Stimulated activated CD8-positive, alpha-beta memory T cell treated with anti-CD3 and anti-CD28 coated beads, Interleukin-7, amount 100 ng/mL, for 4 hours (primary cell): ENCODE measurements at regions not wholly inside any gene's neighbourhood (a gene's known extent, or its start where the extent isn't known, plus 50 kb on each side); places are given as distances from the start of the nearest gene placed in this dataset.

ENCODE experiments used
- DNase-seq, 2 donors: peaks; one replicate each; pipeline ENCODE4 v3.0.0-alpha.2; 2020; ENCODE audit warnings: low read depth in 2 of 2

DNA sequence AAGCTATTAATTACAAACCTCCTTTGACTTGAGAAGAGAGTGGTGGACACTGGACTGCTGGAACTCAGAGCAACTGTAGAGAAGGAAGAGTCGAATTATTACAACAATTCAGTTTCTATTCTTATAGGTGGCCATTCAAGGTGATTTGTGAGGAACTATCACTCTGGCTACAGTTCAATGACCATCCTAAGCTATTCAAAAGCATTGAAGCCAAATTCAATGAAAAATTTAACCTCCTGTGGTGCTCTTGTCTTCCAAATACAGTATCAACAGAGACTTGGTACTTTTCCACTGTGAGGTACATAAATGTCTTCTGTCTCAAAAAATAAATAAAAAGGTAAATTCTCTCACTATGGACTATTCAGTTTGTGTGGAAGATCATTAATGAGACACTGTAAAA lies 513.3 kb upstream of the SEMA6D start:
- no peak for DNase-seq

DNA sequence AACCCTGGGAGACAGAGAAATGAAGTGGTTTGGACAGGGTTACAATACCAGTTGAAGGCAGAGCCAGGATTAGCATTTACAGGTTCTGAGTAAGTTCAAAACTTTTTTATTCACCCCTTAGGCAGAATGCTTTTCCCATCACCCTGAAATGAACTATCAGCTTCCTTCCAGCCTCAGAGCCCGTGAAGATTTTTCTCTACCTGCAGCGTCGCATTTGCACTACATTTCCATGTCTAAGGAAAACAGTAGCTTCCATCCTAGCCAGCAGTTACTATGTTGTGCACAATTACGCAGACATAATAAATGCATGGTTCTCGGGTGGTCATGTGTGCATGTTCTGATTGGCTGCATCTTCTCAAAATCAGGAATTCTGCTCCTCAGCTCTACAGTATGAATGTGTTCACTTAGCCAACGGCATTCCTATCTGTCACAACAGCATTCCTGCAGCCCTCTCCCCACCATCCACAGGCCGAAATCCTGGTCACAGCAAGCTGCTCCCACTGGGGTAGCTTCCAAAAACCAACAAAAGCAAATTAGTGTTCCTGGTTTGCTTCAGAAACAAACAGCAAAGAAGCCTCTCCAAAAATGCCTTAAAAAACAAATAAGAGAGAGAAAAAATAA lies 510.8 kb upstream of the SEMA6D start:
- DNase-seq: no peak

DNA sequence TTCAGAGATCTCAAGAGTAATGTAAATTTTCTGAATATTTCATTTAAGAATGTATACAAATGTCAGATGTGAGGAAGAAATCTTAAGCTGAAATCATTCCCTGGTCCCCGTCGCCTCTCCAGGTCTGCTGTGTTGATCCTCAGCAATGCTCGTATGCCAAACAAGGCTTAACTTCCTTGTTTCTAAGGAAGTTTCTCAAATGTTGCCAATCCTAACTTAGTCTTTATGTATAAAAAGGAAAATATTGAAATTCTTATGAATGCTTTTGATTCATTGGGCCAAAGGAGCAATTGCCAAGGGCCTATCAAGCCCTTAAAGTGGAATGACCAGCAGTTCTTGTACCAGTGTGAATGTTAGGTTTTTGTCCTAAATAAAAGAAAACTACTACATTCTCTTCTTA lies 507.7 kb upstream of the SEMA6D start:
- DNase-seq: no peak

DNA sequence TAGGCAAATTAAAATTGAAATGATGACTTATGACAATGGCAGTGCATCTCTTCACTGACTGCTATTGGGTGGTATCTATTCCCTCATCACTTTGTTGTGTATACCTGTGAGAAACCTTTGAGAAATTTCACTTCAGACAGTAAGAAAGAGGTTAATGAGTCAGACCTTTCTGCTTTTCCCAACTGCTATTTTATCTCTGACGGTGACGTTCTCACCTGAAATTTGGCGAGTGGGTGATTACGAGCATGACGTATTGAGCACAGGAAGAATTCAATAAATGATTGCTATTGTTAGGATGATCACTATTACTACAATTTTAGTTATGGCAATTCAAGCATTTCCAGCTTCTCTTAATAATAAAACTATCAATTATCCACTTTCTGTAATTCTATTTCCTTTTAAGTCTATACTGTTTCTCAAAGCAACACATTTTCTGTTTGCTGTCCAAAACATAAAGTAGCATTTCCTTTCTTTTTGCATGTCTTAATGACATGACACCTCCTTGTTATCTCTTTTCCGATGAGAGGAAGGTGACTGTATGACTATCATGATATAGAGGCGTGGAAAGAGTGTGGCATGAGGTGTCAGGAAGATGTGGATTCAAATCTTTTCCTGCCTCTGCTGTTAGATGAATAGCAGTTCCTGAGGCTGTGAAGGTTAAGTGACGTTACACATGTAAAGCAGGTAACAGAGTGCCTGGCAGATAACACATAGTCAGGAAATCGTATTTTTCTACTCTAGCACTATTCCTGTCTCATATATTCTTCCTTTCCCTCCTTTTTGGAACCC lies 504.9 kb upstream of the SEMA6D start:
- DNase-seq: no peak

DNA sequence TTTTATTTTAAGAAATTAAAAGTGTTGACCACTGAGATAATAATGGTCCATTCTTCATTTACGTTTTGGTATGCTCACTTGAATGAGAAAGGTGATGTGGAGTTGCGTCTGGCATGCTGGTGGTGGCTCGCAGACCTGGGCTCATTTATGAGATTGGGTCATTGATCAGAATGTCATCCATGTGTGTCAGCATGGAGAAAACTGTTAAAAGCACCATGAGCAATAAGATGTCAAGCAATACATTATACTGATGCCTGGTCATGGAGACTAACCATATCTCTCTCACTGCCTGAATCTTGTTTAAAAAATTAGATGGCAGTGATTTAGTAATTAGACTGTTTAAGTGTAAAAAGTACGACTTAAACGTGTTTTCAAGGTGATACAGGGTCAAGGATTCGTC lies 503.4 kb upstream of the SEMA6D start:
- DNase-seq: no peak

DNA sequence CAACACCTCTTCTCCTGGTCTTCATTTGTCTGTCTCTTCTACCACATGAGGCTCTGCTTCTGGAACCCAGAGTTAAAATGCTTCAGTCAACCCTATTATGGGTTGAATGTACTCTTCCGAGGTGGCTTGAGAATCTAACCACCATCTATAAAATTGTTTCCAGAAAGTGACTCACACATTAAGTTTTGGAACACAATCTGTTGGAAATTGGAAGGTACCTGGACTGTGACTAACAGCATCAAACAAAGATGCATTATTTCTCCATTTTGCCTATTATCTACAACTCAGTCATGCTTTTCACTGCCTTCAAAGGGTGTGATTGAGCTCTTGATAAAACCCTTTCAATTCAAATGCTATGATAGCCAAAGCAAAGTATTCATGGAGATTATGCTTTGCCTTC lies 499.0 kb upstream of the SEMA6D start:
- DNase-seq: no peak

DNA sequence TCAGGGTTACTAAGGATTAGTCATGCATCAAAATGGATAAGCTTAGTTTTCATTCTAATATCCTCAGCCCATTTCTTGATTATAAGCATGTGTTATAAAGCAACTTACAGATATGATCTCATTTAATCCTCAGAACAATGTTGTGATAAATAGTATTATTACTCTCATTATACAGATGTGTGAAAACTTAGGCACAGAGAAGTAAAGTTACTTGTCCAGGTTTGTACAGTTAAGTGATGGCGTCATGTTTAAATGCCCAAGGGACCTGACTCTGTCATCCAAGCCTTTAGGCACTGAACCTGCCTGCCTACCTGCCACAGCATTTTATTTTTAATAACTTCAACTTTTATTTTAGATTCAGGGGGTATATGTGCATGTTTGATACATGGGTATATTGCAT lies 472.9 kb upstream of the SEMA6D start:
- DNase-seq: no peak

DNA sequence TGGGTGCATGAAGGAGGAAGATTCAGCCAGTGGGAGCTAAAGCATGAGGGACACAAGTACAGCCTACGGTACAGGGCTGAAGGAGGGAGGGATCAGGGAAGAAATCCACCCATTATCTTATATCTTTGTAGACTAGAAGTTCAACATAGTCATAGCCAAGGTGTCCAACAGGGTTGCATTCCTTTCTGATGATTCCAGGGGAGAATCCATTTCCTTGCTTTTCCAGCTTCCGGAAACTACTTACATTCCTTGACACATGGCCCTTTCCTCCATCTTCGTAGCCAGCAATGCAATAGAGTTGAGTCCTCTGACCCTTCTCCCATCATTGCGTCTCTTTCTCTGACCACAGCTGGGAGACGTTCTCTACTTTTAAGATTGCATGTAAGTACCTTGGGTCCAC lies 471.0 kb upstream of the SEMA6D start:
- DNase-seq: no peak

DNA sequence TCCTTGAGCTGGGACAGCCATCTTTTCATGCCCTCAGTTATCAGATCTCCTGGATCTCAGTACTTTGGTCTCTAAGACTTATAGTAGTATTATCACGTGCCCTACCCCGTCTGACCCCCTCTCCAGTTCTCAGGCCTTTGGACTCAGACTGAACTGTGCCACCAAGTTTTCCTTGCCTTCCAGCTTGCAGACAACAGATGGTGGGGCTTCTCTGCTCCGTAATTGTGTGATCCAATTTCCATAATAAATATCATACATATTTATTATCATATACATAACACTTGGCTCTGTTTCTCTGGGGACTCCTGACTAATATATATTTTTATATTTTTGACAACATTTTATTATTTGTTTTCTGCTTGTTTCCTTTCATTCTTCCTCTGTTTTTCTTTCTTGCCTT lies 458.8 kb upstream of the SEMA6D start:
- no peak for DNase-seq

DNA sequence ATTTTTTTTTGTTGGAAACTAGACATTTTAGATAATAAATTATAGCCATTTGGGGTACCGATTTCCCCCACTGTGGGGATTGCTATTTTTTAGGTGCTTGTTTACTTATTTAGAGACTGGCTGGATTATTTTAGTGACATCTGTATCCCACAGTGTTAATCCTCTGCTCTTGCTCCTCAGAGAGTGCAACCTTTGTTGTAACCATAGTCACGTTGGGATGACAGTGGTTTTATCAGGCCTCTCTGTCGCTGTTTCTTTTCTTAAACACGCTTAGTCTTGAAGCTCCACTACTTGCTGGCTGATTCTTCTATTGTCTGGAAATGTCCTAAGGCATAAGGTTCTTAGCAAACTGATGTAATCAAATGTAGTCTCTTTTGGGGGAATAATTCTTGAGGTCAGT lies 451.6 kb upstream of the SEMA6D start:
- no peak for DNase-seq

DNA sequence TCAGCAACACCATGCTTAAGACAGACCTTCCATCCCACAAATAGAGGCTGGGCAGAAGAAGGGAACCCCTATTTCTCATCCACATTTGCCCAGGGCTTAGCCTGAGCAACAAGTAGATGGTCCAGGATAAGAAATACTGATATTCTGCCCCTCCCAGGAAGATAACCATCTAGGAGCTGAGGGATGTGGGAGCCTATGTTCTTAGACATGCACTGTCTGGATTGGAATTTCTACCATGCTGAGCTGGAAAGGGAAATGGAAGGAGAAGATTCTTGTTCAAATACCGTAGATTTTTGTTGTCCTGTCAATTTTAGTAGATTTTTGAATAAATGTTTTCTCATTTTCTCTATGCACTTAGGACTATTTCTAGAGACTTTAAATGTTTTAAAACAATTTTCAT lies 450.7 kb upstream of the SEMA6D start:
- DNase-seq: no peak

DNA sequence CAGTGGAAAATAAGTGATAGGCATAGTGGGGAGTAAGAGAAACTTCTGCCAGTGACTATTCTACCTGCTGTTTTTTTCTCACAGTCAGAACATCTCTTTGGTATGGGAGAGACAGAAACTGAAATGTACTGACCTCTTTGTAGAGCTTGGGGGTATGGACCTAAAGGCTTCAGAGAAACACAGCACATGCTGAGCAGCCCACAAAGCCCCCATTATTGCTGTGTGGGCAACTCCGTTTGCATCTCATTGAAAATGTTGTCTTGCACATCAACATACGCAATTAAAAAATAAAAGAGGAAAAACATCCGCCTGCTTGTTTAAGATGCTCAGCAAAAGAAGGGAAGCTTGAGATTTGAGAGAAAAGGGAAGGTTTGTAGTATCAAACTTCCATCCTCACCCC lies 443.4 kb upstream of the SEMA6D start:
- no peak for DNase-seq

DNA sequence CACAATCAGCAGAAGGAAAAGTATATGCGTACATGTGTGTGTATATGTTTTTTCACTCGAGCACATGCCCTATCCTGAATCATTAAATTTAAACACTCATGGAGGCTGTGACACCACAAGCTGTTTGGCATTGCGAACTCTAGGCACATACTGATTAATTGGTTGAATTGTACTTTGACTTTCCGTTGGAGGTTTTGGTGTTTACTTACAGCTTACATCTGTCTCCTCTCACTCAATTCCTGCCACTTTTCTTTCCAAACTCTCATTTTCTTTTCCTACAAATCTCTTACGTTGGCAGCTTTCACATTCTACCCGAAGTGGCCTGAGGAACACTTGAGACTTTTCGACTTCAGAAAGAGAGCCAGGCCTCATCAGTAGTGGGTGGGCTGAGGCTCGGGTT lies 434.1 kb upstream of the SEMA6D start:
- DNase-seq: no peak

DNA sequence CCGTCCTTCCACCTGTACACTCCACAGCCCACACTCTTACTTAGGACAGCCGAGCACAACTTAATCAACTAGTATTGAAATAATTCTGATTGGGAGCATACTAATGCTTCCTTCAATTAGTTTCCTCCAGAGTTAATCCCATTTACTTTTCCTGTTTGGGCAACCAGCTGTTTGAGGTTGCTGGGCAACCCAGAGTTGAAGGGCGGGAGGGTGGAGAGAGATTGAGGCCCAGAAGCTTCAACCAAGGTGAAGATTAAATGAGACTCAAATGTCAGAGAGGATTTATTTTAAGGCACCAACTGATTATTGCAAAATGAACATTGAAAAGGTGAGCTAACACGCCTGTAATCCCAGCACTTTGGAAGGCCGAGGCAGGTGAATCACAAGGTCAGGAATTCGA lies 428.5 kb upstream of the SEMA6D start:
- DNase-seq: no peak

DNA sequence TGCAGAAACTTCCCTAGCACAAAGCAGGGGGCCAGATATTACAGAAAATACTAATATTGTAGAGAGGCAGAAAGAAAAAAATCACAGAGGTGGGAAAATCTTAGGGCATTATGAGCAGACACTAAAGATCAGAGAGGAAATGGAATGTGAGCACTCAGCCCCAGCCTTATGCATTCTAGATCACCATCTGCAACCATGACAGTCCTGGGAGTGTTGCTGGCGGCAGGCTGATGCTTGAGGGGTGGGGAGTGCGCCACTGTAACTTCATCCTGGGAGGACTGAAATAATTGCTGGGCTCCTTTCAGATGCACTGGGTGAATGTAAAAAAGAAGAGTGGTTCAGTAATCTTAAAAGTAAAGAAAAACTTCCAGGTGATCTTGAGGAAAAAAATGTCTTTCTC lies 427.6 kb upstream of the SEMA6D start:
- no peak for DNase-seq

DNA sequence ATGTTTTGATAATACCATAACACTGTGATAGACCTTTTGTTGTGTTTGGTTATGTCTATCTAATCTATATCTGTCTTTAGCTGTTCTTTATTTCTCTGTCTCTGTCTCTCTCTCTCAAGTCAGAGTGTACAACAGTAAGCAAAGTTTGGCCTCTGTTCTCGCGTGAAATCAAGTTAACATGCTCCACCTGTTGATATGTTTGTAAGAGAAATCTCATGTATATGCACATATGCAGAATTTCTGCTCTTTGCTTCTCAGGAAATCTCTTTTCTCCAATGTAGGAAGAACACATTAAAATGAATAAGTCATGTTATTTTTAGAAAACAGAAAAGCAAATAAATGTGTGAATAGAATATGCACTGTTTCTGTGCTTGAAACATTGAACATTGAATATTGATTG lies 425.5 kb upstream of the SEMA6D start:
- no peak for DNase-seq

DNA sequence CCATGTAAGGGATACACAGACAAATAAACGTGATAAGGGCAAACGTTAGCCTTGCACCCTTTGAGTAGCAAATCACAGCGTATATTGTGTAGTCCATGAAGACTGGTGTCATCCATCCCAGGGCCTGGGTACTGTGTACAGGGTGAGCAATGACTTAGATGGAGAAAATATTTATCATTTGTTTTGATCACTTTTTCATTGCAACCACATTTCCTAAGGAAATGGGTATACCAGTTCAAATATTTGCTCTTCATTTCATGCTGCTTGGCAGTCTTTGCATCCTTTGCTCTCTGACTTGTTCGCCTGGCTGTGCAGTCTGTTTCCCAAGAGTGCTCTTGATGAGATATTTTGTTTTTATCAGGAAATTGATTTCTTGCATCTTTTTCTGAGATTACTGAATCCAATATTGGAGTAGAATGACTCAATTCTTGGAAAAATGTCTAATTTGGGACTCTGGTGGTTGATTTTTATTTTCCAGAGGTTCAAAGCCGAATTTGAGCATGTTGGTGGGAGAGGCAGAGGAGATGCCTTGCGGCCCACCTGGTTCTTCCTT lies 424.6 kb upstream of the SEMA6D start:
- DNase-seq: no peak

DNA sequence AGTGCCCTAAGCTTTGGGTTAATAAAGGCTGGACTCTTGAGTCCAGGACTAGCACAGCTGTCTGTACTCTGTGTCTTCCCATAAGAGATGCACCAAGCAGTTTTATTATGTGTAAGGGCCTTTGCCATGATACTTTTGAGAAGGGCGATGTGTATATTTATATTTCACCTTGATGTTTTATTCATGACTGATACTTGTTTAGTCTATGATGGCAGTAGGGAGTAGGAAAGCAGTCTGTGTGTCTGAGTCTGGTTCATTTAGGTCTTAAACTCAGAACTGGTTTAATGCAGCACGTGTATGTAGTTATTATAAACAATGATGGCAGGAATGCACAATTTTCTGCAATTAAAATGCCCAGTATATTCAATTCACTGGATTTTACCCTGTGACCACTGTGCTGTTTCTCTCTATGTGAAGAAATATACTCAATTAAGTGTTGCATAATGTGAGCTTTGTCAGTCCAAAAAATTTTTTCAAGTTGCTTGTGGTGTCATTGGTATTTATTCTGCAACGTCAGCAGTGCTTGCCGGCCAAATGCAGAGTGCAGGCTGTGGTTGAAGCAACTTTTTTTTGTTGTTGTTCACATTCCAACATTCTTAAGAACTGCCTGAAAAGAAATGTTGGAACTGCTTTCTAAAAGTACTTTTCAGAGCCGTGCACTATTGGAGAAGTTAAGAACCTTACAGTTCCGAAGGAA lies 423.7 kb upstream of the SEMA6D start:
- no peak for DNase-seq

DNA sequence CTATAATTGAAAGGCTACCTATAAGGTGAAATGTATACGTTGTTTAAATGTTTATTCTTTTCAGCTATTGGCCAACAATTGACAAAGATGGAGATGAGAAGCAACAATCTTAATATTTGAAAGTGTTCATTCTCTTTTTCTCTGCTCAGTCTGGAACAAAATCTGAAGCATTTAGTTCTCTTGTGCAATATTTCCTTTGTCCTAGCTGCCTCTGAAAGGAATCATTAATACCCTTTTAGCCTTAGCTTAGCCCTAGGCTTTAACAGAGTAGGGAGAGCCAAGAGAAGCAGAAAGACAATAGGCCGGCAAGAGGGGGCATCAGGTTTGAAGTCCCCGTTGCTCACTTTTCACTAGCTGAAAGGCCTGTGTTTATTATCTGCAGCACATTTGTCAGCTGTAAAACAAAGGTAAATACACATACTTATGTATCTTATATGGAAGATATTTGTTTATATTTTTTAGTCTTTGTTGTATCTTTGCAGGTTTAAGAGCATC lies 422.5 kb upstream of the SEMA6D start:
- DNase-seq: no peak

DNA sequence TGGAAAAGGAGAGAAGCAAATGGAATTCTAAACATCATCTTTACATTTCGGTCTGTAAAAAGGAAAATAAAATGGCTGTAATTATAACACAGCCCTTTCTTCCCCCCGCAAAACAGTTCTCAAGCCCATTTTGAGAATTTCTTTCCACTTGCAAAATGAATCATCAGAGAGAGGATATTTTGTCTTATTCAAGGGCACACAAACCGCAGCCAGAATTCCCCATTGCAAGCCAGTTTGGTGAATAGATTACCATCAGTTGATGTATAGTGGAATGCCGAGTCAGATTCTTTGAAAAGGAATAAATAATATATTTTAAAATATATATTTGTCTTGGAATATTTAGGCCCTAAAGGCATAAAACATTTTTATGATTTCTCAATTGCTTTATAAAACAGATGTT lies 420.4 kb upstream of the SEMA6D start:
- no peak for DNase-seq

DNA sequence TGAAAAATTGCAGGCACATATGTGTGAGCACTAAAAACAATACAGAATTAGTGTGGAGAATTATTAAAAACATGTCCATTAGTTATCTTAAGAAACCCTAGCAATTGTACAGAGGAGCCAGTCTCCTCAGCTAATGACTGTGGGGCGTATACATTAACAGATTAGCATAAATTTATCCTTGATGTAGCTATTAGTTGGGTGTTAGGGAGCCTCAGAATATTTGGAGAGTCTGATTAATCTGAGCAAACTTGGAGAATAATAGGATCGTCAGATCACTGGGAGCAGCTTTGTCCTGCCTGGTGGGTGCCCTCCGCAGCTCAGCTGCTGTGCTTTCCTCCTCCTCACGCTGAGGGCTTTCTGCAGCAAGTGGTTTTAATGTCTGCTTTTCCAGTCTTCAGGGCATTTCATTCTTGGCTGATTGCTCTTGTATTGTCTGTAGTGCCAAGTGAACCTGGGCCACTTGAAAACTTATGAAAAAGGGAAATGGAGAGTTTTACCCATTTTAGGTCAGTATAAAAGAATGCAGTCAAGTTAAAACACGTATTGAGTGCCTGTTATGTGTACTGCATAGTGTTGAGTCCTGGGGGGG lies 417.4 kb upstream of the SEMA6D start:
- DNase-seq: no peak

DNA sequence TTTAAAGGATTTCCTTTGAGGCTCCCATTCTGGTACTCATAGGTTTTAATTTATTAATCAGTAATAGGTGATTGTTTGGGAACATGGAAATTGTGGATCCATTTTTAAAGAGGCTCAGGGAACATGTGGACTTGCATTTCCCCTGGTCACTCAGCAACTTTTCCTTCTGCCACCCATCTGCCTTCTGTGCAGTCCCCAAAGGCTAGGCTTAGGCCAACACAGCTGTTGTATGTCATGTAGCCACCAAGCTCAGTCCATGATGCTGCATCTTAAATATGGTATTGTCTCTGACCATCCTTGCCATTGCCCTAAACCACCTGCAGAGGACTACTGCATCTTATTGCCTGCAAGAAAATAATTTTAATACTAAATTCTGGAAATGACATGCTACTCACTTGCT lies 416.7 kb upstream of the SEMA6D start:
- no peak for DNase-seq
